ENCODE measurements at regions not wholly inside any gene's neighbourhood (a gene's known extent, or its start where the extent isn't known, plus 50 kb on each side); places are given as distances from the start of the nearest gene placed in this dataset.

DNA sequence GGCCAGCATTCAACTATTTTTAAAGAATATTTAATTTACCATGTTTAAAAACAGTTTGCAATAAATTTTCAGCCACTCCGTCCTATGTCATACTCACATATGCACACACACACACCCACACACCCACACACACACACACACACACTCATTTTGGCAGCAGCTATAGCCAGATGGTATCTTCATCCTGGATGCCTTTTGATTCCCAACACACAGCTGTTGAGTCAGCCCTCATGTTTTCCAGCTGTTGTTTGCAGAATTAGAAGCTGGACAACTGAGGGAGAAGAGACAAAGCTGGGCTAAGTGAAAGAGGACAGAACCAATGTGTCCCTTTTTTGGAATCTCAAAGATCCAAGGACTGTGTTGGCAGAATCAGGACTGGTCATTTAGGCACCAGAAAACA, 80.0 kb upstream of the EGLN3 start:
- H3K4me2 ChIP-seq (ENCODE audit: insufficient read depth, low read length) = no peak overlapping the region

DNA sequence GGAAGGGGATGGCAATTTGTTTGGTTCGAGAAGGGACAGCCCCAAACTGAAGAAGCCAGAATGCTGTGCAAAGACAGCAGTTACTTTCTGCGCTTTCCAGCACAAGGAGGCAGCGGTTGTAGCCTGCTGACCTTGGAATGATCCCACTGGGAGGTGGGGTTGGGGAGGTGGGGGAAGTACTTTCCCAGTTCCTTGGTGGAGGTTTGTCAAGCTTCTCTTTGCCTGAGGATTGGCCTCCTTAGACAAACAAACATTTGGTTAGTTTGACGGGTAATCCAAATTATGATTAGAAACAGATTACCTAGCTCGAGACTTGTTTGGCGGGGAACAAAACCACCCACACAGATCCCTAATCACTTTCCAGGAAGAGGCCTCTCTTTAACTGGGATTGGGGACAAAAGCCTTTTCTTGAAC, 79.1 kb upstream of the EGLN3 start:
- H3K27me3 ChIP-seq (ENCODE audit: insufficient read depth, low read length) = no peaks in the 10 kb centered on the region
- no peaks in the 10 kb centered on the region for H3K9me3 ChIP-seq (ENCODE audit: low read depth, low read length)
- TF ChIP-seq, protein P1, sequence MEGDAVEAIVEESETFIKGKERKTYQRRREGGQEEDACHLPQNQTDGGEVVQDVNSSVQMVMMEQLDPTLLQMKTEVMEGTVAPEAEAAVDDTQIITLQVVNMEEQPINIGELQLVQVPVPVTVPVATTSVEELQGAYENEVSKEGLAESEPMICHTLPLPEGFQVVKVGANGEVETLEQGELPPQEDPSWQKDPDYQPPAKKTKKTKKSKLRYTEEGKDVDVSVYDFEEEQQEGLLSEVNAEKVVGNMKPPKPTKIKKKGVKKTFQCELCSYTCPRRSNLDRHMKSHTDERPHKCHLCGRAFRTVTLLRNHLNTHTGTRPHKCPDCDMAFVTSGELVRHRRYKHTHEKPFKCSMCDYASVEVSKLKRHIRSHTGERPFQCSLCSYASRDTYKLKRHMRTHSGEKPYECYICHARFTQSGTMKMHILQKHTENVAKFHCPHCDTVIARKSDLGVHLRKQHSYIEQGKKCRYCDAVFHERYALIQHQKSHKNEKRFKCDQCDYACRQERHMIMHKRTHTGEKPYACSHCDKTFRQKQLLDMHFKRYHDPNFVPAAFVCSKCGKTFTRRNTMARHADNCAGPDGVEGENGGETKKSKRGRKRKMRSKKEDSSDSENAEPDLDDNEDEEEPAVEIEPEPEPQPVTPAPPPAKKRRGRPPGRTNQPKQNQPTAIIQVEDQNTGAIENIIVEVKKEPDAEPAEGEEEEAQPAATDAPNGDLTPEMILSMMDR (IDR thresholded peaks at IDR 0.05; ENCODE audit: extremely low read depth, low read depth, low read length) = no peak
- no peak overlapping the region for H3K27ac ChIP-seq (ENCODE audit: low read depth, low read length)
- H2AFZ ChIP-seq (ENCODE audit: low read length) = no peak overlapping the region
- no peak overlapping the region for H3K4me3 ChIP-seq (ENCODE audit: insufficient read depth, low read length)
- H3K4me1 ChIP-seq (ENCODE audit: insufficient read depth, low read length) = no peaks in the 10 kb centered on the region
- H3K79me2 ChIP-seq (ENCODE audit: insufficient read depth, low read length) = no peaks in the 10 kb centered on the region
- no peaks in the 10 kb centered on the region for H3K36me3 ChIP-seq (ENCODE audit: insufficient read depth, low read length)
- H4K20me1 ChIP-seq (ENCODE audit: insufficient read depth, low read length) = no peaks in the 10 kb centered on the region
- no peak overlapping the region for H3K4me2 ChIP-seq (ENCODE audit: insufficient read depth, low read length)
- no peak for DNase-seq (ENCODE audit: insufficient read length, low spot score, missing footprints)

More for the DNA sequence above, 80.0 kb upstream of the EGLN3 start:
- no peaks in the 10 kb centered on the region for H4K20me1 ChIP-seq (ENCODE audit: insufficient read depth, low read length)
- H3K27ac ChIP-seq (ENCODE audit: low read depth, low read length) = no peak overlapping the region
- H3K4me1 ChIP-seq (ENCODE audit: insufficient read depth, low read length) = no peaks in the 10 kb centered on the region
- no peak overlapping the region for H3K4me3 ChIP-seq (ENCODE audit: insufficient read depth, low read length)
- H2AFZ ChIP-seq (ENCODE audit: low read length) = no peak overlapping the region
- no peak for DNase-seq (ENCODE audit: insufficient read length, low spot score, missing footprints)
- no peaks in the 10 kb centered on the region for H3K27me3 ChIP-seq (ENCODE audit: insufficient read depth, low read length)
- H3K36me3 ChIP-seq (ENCODE audit: insufficient read depth, low read length) = no peaks in the 10 kb centered on the region
- TF ChIP-seq, protein P1 (IDR thresholded peaks at IDR 0.05; ENCODE audit: extremely low read depth, low read depth, low read length) = no peak
- no peaks in the 10 kb centered on the region for H3K79me2 ChIP-seq (ENCODE audit: insufficient read depth, low read length)
- no peaks in the 10 kb centered on the region for H3K9me3 ChIP-seq (ENCODE audit: low read depth, low read length)

DNA sequence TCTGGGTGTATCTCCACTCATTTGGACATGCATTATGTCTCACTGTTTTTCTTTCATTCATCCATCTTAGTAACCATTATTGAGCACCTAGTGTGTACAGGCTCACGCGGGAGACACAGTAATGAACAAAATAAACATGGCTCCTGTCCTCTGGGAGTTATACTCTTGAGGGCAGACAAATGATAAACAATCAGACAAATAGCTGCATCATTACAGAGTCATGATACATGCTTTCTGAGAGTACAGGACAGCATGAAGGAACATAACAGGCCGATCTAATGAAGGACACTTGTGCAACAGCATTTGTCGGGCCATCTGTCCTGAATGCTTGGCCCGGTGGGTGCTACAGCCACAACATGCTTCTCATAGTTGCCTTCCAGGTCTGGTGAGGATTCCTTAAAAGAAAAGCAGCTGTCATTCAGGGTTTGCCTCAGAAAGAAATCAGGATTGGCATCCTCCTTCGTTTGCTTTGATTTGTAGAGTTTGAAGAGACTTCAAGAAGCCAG, 77.2 kb upstream of the EGLN3 start:
- no peaks in the 10 kb centered on the region for H3K79me2 ChIP-seq (ENCODE audit: insufficient read depth, low read length)
- TF ChIP-seq, protein P1 (IDR thresholded peaks at IDR 0.05; ENCODE audit: extremely low read depth, low read depth, low read length) = no peak
- no peak overlapping the region for H2AFZ ChIP-seq (ENCODE audit: low read length)
- H3K36me3 ChIP-seq (ENCODE audit: insufficient read depth, low read length) = no peaks in the 10 kb centered on the region
- no peaks in the 10 kb centered on the region for H4K20me1 ChIP-seq (ENCODE audit: insufficient read depth, low read length)
- H3K4me1 ChIP-seq (ENCODE audit: insufficient read depth, low read length) = no peaks in the 10 kb centered on the region
- no peaks in the 10 kb centered on the region for H3K27me3 ChIP-seq (ENCODE audit: insufficient read depth, low read length)
- H3K4me2 ChIP-seq (ENCODE audit: insufficient read depth, low read length) = no peak overlapping the region
- no peaks in the 10 kb centered on the region for H3K9me3 ChIP-seq (ENCODE audit: low read depth, low read length)
- DNase-seq (ENCODE audit: insufficient read length, low spot score, missing footprints) = no peak
- H3K27ac ChIP-seq (ENCODE audit: low read depth, low read length) = no peak overlapping the region
- no peak overlapping the region for H3K4me3 ChIP-seq (ENCODE audit: insufficient read depth, low read length)

DNA sequence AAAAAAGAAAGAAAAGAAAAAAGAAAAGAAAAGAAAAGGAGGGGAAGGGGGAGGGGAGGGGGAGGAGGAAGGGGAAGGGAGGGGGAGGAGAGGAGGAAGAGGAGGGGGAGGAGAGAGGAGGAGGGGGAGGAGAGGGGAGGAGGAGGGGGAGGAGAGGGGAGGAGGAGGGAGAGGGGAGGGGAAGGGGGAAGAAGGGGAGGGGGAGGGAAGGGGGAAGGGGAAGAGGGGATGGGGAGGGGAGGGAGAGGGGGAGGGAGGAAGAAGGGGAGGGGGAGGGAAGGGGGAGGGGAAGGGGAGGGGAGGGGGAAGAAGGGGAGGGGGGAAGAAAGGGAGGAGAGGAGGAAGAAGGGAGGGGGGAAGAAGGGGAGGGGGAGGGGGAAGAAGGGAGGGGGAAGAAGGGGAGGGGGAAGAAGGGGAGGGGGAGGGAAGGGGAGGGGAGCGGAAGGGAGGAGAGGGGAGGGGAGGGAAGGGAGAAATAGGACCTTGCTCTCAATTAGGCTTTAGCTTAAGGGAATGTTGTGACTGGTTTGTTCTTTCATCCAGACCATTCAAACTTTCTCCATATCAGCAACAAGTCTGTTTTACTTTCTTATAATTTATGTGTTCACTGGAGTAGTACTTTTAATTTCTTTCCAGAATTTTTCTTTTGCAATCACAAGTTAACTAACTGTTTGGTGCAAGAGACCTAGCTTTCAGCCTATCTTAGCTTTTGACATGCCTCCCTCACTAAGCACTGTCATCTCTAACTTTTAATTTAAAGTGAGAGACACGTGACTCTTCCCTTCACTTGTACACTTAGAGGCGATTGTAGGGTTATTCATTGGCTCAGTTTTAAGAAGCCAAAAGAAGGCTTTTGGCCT, 76.5 kb upstream of the EGLN3 start:
- Histone ChIP-seq H3K27ac (ENCODE audit: low read depth, low read length) (no peak overlapping the region), H3K36me3 (ENCODE audit: insufficient read depth, low read length) (no peaks in the 10 kb centered on the region)

More for the DNA sequence above, 76.5 kb upstream of the EGLN3 start:
- Histone ChIP-seq H3K4me2 (ENCODE audit: insufficient read depth, low read length) (no peak overlapping the region), H3K4me1 (ENCODE audit: insufficient read depth, low read length) (no peaks in the 10 kb centered on the region), H3K79me2 (ENCODE audit: insufficient read depth, low read length) (no peaks in the 10 kb centered on the region), H2AFZ (ENCODE audit: low read length) (no peak overlapping the region), H4K20me1 (ENCODE audit: insufficient read depth, low read length) (no peaks in the 10 kb centered on the region), H3K9me3 (ENCODE audit: low read depth, low read length) (no peaks in the 10 kb centered on the region), H3K27me3 (ENCODE audit: insufficient read depth, low read length) (no peaks in the 10 kb centered on the region), H3K4me3 (ENCODE audit: insufficient read depth, low read length) (no peak overlapping the region)
- TF ChIP-seq, protein P1 (IDR thresholded peaks at IDR 0.05; ENCODE audit: extremely low read depth, low read depth, low read length) = no peak
- no peak for DNase-seq (ENCODE audit: insufficient read length, low spot score, missing footprints)

Data from osteoblast (primary cell).